Stimulated activated CD4-positive, alpha-beta T cell treated with anti-CD3 and anti-CD28 coated beads, Interleukin-2, amount 100 ng/mL, for 24 hours (primary cell): ENCODE measurements at regions not wholly inside any gene's neighbourhood (a gene's known extent, or its start where the extent isn't known, plus 50 kb on each side); places are given as distances from the start of the nearest gene placed in this dataset.
"Not testable (repeated sequence)": the region's sequence is repeated elsewhere in the genome, so short reads cannot be mapped to it uniquely, and the experiment has no call there.

ENCODE experiments used
- DNase-seq, 2 donors: peaks; one replicate each; pipeline ENCODE4 v3.0.0-alpha.2; 2020

DNA sequence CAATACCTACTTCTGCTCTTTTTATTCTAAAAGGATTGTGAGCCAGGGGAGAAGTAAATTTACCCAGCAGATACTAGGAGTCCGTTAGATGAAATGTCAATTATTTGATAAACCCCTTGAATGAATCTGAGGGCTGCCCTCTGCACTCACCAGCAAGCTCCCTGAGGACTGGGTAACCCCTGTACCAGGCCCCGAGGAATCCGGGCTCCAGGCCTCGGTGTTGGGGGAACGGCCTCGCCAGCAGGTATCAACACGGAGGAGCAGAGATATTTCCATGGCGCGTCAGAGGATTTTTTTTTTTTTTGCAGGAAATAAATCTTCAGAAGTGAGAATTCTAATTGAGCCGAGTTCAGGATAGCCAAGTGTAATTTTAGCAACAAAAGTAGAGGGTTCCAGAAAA is 1408.8 kb downstream of the BRD1 start:
- DNase-seq: no peak

DNA sequence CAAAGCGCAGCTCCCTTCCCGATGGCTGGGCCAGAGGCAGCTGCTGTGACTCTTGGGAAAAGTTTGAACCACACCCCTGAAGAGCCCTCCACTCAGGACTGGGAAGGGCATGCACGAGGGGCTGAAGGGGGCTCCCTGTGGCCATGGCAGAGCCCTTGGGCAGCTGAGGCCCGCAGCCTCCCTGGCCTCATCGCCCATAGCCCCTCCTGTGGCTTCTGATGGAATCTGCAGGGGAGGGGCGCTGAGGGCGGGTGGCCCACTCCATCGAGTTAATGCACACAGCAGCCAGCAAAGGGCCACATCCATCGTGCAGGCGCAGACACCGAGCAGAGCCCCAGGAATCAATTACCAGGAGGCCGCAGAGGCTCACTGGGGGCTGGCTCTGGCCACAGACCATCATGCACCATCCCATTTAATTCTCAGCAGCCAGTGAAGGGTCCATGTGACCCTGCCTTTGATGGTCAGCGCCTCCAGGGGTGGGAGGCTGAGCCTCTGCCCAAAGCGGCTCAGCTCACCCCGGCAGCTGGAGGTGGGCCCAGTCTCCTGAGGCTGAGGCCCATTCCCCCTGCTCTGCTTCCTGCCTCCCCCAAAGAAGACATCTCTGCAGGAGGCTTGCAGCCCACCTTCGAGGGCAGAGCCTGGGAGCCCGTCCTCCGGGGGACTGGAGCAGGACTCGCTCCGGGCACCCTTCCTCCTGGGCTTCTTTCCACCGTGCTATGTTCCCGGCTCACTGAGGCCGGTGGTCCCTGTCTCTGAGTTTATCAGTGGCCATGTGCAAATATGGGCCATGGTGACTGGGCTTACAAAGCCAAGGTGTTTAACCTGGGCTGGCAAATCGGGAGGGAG is 1410.2 kb downstream of the BRD1 start:
- no peak for DNase-seq

DNA sequence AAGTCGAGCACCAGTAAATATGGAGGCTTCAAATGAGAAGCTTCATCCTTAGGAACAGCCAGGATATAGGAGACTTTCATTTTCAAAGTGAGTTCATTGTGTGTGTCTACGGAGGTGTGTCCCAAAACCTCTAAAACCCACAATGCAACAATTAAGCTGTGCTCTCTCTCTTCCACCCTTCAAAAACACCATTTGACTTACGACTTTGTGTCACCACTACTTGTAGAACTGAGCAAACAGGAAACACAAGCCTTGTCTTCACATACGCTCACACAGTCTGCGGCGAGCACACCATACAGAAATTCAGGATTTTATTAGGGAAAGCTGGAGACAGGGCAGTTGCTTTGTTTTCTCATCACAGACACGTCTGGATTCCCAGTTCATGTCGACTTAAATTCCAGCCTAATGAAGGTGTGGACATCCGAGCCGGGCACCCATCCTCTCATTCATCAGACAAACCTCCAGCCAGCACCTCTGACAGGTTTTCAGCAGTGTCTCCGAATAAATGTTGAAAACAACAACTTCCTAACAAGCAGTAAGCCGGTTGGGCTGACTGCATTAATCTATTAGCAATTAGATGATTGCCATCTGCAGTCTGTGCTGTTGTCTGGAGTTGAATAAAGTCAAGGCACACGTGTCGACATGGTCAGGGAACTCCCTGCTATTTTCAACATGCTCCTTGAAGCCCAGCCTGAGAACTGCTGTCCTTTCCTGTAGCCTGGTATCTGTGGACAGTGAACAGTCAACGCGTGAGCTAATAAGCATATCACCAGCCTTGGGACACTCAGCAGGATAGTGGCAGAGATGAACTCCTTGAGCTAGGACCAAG is 1411.1 kb downstream of the BRD1 start:
- DNase-seq: no peak

DNA sequence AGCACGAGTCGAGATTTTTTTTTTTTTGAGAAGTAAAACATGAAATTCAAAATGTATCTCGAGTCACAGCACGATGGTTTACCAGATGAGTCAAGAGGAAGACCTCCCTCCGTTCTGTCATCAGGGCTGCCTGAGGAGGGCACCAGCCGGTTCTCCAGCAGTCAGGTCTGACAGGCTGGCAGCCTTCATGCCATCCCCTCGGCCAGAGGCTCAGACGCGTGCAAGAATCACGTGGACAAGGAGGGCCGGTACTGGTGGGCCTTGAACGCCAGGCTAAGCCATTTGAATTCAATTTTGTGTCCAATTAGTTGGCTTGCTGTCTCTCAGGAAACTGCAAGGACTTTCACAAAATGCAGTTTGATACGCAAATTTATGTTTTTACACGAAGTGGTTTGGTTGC is 1412.2 kb downstream of the BRD1 start:
- DNase-seq: no peak

DNA sequence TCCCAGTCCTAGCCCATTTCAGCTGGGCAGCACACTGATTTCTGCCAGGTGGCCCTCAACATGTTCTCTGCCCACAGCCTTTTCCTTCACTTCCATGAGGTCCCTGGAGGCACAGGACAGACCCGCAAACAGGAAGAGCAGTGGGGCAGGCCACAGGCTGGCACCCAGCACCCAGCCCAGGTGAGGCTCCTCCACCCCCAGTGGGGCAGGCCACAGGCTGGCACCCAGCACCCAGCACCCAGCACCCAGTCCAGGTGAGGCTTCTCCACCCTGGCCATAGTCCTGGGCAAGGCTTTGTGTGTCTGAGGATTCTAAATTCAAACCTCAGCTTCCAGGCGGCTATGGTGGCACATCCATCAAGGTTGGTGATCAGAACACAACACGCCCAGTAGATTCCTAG is 1413.0 kb downstream of the BRD1 start:
- no peak for DNase-seq

DNA sequence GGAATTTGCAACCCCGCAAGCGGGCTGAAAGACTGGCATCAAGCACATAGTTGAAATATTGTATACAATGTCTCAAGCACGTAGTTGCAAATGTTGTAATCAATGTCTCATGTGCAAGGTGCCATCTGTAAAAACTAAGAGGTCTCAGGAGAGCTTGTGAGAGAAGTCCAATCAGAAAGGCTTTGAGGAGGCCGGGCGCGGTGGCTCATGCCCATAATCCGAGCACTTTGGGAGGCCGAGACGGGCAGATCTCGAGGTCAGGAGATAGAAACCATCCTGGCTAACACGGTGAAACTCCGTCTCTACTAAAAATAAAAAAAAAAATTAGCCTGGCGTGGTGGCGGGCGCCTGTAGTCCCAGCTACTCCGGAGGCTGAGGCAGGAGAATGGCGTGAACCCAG is 1414.7 kb downstream of the BRD1 start:
- not testable (repeated sequence) for DNase-seq

DNA sequence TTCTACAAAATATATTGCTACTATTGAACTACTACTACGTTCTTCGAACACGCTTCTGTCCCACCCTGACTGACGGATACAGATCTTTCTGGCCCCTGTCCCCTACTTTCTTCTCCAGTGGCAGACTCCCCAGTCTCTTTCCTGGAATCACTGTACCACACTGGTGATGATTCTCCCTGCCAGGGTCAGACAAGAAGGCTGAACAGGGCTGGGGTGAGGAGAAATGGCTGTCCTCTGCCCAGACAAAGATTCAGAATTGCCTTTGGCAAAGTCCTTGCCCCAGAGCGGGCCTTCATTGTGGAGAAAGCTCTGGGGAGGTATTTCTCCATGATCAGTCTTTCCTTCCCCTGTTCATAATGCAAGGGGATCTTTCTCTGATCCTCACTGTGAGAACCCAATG is 1417.1 kb downstream of the BRD1 start:
- DNase-seq: no peak

DNA sequence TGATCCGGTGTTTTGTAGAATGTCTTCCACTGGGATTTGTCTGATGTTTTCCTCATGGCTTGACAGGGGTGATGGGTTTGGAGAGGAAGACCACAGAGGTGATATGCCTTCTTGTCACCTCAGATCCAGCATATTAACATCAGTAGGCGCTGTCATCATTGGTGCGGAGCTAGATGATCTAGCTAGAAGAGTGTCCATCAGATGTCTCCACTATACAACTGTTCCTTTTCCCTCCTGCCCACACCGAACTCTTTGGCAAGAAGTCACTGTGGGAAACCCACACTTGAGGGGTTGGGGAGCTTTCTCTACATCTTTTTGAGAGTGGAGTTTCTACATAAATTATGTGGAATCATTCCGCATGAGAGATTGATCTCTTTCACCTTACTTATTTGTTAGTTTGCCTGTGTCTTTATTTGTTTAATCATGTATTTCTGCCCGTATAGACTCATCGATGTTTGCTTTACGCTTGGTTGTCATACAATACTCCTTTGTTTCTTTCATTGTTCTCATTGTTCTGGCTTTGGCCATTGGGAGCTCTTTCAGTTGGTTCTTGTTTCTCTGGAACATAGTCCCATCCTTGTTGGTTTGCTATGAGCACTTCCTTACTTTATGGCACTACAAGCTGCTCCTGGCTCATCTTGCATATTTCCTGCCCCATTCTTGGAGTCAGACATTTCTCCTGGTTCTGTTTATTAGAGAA is 1420.3 kb downstream of the BRD1 start:
- no peak for DNase-seq

DNA sequence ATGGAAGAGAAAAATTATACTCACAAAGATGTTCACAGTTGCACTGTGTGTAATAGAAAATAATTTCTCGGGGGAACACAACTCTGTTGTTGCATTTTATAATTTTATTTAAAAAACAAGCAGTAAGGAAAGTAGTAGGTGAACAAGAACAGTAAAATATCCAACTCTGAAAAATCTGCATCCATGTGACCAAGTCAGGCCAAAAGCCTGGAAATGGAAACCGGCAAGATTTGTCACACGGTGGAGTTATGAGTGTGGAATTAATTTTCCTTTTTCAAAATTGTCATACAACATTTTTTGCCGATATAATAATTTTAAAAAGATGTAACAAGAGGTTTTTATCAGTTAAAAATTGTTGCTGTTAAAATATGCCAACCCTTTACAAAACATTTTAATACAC is 1421.5 kb downstream of the BRD1 start:
- no peak for DNase-seq

DNA sequence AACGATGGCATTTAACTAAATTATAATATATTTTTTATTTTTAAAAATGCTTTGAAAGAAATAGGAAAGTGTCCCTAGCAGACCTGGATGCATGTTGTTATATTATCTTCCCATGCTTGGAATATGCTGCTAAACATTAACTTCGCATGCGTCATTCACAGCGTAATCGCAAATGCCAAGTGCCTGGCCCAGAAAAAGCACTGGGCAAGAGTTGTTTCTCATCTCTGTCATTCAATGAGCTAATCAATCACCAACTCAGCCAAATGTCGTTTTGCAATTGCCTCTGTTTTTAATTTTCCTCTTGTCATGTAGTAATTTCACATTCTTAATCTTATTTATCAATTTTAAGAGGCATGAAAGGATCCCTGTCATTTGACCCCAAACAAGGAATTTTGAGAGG is 1421.9 kb downstream of the BRD1 start:
- DNase-seq: no peak

DNA sequence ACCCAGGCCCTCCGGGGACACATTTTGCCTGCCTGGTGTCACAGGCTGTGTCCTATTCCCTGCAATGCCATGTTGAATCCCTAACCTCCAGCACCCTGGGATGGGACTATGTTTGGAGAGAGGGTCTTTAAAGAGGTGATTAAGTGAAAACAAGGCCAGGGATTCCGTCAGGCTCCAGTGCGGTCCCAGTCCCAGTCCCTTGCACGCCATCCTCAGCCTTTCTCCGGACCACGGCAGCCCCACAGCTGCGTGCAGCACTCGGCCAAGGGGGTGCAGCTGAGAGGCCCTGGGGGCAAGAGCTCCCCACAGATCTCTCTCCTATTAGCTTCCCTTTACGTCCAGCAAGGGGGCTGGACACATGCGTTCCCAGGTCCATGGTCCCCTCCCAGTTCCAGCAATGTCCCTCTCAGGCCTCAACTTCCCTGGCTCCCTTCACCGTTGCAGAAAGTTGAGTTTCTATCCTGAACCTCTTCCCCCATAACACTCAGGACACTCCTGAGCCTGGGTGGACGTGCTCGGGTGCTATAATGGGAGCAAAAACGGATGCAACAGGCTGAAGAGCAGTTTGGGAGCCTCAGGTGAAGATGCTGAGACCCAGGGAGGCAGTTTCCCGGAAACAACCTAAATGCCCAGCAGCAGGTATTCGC is 1422.7 kb downstream of the BRD1 start:
- DNase-seq: no peak

DNA sequence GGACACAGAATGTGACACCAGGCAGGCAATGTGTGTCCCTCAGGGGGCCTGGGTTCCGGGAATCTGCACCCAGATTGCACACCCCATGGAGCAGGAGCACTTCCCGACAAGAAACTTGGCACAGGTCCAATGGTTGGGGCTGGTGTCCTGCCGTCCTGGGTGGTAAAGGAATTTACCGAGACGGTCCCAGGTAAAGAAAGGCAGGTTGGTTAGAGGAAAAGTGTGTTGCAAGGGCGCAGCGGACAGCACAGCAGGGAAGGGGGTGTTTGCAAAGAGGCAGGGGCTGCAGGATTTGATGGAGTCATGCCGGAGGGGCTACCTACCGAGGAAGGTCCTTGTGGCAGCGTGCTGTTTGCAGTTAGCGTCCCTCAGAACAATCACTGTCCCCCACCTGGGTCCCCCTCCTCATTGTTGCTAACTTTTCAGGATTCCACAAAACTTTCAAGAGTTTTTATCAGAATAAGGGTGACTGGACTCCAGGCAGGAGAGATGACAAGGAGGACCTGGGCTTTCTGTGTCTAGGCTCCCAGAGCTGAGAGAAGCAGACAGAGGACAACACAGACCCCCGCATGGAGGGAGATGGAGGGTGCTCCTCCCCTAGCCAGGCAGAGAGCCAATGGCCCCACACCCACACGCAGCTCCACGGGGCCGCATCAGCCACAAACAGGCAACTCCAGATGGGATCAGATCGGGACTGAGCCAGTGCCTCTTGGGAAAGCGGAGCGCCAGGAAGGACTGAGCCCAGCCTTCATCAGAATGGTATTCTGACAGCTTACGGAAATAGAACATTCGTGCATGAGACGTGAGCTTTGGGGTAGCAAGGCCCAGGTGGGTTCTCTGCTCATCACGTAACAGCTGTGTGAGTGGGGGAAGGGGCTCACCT is 1423.9 kb downstream of the BRD1 start:
- DNase-seq: no peak

DNA sequence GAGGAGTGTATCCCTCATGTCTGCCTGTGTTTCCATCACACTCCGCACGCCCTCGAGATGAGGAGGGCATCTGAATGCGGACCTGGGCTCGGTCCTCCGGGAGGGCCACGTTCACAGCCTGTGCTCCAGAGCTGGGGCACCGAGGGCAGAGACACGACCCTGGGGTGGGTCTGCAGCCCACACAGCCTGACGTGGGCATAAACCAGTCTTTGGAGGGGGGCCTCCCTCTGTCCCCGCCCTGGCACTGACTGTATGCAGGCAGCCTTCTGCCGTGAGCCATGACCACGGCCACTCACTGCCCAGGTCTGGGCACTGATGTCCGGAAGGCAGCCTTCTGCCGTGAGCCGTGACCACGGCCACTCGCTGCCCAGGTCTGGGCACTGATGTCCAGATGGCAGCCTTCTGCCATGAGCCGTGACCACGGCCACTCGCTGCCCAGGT is 1425.1 kb downstream of the BRD1 start:
- DNase-seq: no peak

DNA sequence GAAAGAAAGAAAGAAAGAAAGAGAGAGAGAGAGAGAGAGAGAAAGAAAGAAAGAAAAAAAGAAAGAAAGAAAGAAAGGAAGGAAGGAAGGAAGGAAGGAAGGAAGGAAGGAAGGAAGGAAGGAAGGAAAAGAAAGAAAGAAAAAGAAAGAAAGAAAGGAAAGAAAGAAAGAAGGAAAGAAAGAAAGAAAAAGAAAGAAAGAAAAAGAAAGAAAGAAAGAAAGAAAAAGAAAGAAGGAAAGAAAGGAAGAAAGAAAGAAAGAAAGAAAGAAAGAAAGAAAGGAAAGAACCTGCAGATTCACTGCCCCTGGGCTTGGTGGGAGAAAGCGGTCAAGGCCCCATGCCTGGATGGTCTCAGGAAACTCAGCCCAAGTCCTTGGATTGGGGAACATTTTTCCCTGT is 1426.2 kb downstream of the BRD1 start:
- not testable (repeated sequence) for DNase-seq

DNA sequence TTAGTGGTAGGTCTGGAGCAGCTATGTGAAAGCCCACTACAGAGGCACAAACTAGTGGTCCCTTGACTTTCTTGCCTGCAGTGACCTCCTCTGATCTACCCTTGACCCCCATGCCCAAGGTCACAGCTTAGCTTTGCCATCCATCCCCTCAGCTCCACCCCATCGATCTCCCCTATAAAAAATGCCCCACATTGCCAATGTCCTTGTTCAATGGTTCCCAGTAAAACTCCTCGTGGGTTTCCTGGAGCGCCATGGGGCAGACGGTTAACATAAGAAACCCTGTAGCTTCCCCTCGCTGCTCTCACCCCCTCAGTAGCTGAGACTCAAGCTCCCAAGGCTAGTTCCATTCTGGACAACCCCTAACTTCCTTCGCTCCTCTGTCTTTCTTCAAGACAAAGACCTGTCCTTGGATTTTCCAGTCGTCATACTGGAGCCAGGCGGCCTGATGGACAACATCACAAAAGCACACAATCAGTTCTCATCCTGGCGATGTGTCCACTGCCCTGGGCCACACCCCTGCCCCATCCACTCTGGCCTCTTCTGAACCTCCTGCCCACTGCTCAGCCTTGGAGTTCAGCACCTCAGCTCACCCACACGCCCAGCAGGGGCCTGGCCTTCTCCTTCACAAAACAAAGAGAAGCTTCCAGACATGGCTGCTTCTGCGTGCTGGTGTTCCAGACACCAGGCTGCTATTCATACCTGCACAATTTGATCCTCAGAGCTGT is 1429.3 kb downstream of the BRD1 start:
- DNase-seq: no peak

DNA sequence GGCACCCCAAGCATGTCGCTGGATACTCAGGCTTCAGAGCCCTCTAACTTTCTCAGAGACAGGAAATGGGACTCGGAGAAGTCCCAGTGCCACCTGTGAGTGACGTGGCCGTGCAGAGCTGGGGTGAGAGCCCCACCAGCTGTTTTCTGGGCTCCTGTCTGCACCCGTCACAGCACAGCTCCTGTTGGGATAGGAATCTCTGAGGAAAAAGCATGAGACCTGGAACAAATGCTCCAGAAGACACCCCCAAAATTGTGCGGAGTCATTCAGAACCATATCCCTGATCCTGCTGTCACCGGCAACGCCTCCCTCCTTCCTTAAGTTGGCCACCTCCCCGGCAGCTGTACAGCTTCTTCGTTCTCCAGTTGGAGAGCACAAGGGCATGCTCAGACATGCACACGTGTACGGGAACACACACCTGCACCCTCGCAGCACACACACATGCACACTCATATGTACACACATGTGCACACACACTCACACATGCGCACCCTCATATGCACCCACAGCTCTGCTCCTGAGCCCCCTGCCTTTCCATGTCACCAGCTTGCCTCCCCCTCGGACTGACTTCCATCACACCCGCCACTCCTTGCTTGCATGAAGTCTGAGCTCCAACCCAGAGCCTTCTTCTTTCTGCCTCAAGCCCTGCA is 1430.0 kb downstream of the BRD1 start:
- no peak for DNase-seq

DNA sequence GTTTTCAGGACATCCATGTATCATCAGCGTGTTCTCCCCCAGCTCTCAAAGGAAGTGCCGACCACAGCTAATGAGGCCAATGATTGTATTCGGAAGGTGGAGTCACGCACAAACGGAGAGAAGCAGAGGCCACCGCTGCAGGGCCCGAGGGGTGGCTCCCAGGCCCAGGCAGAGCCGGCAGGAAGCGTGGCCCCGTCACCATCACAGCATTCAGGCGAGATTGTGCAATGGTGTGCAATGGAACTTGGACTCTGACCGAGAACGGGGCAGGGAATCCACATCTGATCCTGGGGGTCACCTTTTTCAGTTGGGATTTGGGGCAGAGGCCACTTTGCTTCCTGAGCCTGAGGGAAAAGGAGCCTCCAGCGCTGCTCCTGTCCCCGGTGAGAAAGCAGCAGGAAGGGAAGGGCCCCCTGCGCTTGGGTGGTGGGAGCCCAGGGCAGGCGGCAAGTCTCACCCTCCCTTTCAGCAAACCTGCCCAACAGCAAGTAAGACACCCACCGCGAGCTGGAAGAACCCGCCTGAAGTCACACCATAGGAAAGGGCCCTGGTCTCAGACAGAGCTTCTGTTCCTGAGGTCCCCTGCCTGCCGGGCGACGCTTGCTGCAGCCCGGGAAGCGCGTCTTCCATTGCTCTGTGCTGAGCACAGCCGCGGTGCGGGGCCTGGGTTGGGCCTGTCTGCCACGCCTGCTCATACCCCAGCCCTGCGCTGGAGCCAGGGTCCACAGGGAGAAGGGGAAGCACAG is 1430.7 kb downstream of the BRD1 start:
- no peak for DNase-seq

DNA sequence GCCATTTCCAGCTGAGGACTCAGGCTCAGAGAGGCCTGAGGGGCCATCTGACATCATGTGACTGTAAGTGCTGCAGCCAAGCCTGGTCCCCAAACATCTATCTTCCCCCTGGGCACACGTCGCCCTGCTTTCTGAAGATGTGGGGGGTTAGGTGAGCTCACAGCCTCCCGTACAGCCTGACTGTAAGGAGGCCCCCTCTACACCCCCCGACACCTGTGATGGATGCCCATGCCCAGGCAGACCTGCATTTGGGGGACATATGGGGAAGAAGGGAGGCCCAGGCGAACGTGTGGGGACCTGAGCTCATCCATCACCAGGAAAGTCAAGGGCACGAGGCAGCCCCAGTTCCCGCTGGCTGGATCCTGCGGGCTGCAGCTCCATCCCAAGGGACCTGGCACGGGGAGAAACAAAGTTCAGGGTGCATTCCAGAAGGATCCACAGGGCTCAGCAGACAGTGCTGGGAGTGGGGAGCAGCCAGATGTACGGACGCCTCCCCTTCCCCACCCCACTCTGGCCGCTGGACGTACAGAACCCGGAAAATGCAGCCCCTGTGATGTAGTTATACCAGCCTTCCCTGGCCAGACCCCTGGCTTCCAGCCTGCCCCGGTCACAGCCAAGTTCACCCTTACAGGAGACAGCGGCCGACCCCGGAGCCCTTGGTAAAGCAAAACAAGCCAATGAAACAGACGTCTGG is 1431.4 kb downstream of the BRD1 start:
- no peak for DNase-seq

DNA sequence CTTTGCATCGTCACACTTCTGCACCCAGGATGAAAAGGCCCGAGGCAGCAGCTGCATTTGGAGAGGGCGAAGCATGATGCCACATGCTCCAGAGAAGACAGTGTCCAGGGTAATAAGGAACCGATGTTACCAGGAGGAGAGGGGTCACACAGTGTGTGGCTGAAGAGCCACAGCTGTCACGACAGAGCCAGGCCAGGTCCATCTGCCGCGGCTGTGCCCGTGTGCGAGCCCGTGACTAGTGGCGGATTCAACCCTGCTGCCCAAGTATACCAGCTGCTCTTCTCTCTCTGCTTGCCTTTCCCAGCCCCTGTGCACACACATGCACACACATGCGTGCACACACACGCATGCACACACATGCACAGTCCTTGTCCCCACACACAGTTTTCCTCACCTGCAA is 1432.5 kb downstream of the BRD1 start:
- no peak for DNase-seq
